ENCODE measurements at regions not wholly inside any gene's neighbourhood (a gene's known extent, or its start where the extent isn't known, plus 50 kb on each side); places are given as distances from the start of the nearest gene placed in this dataset.
"Not testable (repeated sequence)": the region's sequence is repeated elsewhere in the genome, so short reads cannot be mapped to it uniquely, and the experiment has no call there.

DNA sequence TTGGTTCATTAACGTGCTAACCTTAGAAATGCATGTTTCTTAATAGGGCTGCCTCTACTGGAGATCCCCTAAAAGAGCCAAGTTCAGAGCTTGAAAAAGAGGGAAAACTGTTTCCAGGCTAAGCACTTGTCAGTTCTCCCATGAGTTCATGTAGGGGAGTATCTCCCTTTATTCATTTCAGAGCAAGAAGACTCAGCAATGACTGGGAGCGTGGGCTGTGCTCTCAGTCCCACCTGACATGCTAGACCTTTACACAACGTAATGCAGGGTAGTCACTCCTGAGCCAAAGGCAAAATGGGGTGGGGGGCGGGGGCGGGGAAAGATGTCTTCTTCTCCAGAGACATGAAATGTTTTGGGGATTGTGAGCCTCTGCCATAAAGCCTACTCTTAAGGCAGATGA, 420.1 kb upstream of the MCTP2 start:
- DNase-seq, result no peak

DNA sequence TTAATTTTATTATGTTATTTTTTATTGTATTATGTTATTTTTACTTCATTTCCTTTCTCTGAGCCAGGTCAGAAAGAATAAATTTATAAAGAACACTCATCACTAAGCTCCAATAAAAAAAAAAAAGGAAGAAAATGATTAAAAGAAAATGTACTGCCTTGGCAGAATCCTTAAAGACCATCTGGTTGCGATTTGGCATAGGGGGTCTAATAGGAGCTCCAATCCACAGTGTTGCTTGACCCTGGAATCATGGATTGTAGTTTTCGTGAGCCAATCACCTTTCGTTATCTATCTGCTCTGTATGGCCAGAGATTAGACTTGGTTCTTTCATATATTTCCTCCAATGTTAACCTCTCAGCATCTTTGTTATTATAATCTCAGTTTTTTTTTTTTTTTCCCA, 421.8 kb upstream of the MCTP2 start:
- no peak for DNase-seq

DNA sequence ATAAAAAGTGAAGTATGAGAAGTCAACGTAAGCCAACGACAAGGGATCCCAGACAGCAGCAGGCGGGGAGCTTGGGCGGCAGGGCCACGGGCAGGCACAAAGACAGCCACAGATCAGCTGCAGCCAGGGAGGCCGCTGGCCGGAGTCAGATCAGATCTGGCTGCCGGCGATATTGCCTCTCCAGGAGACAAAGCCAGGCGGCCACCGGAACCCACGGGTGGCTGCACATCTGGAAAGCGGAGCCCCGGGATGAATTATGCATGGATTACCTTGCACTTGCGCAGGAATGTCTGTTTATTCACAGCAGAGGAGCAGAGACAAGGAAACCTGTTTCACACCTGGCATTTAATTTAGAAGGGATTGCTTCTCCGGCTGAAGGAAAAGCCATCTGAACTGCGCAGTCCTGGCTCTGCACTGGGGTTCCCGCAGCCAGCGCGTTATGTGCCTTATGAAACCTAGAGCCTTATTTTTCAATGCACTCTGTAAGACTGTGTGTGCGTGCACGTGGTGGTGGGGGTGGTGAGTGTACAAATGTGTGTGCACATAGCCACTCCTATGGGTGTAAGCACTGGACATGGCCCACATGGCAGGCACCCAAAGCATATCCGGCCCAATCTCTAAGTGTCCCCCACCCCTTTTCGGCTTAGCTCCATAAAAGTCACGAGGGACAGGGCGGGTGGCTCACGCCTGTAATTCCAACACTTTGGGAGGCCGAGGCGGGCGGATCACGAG, 427.8 kb upstream of the MCTP2 start:
- DNase-seq, result no peak

- no peak for DNase-seq
Measured at GRCh38 chr15:93801206-93801605, 430.2 kb upstream of the MCTP2 start.

- DNase-seq, result no peak
Measured at GRCh38 chr15:93800805-93801204, 430.6 kb upstream of the MCTP2 start.

GRCh38 chr15:93789441-93789840, 441.9 kb upstream of the MCTP2 start:
- DNase-seq, result no peak

DNA sequence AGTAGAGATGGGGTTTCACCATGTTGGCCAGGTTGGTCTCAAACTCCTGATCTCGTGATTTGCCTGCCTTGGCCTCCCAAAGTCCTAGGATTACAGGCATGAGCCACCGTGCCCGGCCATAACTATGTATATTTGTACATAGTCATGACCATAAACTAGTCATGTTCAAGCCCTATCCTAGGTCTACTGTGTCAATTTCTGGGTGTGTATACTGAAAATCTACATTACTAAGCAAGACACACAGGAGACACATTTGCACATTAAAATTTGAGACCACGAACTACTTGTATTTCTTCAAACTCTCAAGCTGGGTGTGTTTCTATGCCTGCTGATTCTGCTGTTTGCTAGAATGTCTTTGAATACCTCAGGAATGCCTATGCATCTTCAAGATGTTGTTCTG, 451.3 kb upstream of the MCTP2 start:
- no peak for DNase-seq

DNA sequence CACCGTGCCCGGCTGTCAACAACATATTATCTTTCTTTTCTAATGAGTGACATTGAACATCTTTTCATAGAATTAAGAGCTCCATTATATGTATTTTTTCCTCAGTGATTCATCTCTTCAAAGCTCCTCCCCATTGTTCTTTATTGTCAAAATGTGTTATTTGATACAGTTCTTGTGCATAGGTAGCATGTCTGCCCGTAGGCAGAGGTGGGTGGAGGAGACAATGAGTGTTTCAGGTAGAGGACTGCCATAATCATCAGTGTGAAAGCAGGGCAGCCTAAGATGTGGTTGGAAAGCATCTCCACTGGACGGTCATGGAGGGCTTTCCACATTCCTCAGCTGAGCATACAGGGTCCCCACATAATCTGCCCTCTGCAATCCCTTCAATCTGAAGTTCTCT, 452.0 kb upstream of the MCTP2 start:
- DNase-seq, result no peak

DNA sequence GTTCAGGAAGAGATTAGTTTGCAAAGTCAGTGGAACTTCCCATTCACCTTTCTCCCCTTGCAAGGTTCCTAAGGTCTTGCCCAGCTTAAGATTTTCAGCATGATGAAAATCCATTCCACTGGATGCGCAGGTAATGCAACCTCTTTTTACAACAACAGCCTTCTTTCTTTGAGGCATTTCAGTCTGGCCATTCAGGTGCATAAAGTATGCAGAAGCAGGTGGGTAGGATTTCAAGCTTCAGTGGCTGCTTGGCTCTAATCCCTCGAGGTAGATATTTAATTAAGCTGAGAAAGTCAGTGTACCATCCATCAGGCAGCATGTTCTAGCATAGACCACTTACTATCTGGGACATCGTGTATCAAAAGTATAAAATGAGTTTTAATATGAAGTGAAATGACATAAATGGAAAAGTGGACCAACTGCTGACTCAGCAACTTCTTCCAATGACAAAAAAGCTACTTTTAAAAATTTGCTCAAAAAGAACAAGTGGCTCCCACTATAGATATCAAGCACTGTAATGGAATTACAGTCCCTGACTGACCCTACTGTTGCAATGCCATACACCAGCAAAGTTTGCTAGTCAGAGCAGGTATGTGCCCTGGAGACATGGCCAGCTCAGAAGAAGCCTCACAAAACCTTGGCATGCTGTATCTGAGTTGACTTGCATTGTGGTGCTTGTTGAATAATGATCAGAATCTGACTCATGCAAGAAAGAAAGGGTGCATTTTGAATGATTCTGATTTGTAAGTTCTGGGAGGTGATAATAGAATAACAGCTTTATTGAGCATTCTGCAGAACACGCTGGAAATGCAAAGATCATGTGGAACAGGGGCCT, 459.9 kb upstream of the MCTP2 start:
- DNase-seq, result no peak

DNA sequence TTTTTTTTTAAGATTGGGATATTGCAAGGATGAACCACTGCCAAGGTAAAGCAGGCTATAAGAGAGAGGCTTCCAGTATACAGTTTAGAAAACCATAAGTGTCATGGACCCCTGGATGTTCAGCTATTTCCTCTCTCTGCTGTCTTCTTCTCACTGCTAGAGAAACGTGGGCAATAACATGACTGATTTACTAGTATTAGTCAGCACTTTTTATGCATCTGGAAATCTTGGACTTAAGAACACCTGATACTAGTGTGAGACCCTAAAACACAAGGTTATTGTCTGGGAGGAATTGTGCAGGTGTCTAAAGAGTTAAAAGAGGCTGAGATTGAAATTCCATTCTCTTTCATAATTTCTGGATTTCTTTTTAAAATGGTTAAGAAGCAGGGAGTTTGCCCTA, 460.6 kb upstream of the MCTP2 start:
- no peak for DNase-seq

GRCh38 chr15:93762036-93762435, 469.3 kb upstream of the MCTP2 start:
- DNase-seq, result no peak

GRCh38 chr15:93759629-93760028, 471.7 kb upstream of the MCTP2 start:
- no peak for DNase-seq

GRCh38 chr15:93758824-93759223, 472.5 kb upstream of the MCTP2 start:
- no peak for DNase-seq

DNA sequence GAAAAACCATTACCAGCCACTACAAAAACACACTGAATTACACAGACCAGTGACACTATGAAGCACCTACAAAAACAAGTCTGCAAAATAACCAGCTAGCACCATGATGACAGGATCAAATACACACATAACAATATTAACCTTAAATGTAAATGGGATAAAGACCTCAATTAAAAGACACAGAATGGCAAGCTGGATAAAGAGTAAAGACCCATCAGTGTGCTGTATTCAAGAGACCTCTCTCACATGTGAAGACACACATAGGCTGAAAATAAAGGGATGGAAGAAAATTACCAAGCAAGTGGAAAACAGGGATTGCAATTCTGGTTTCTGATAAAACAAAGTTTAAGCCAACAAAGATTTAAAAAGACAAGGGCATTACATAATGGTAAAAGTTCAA, 482.7 kb upstream of the MCTP2 start:
- no peak for DNase-seq

- DNase-seq, result not testable (repeated sequence)
Measured at GRCh38 chr15:93734976-93735375, 496.4 kb upstream of the MCTP2 start.

DNA sequence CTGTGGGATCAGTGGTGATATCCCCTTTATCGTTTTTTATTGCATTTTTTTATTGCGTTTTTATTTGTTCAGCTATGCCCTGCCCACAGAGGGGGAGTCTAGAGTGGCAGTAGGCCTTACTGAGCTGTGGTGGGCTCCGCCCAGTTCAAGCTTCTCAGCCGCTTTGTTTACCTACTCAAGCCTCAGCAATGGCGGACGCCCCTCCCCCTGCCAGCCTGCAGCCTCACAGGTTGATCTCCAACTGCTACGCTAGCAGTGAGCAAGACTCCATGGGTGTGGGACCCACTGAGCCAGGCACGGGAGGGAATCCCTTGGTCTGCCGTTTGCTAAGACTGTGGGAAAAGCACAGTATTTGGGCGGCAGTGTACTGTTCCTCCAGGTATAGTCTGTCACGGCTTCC, 500.6 kb upstream of the MCTP2 start:
- no peak for DNase-seq

GRCh38 chr15:93722165-93722564, 509.2 kb upstream of the MCTP2 start:
- no peak for DNase-seq

GRCh38 chr15:93720607-93721006, 510.8 kb upstream of the MCTP2 start:
- DNase-seq, result no peak

DNA sequence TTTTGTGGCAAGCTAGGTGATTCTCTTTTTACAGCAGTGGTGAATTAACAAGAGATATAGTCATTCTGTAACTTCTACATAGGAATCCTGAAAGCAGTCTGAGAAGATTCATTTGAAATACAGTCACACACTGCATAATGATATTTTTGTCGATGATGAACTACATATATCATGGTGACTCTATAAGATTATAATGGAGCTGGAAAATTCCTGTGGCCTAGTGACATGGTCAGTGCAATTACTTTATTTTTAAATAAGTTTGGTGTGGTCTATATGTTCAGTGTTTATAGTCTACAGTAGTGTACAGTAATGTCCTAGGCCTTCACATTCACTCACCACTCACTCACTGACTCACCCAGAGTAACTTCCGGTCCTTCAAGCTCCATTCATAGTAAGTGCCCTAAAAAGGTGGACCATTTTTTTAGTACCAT, 511.4 kb upstream of the MCTP2 start:
- no peak for DNase-seq

GRCh38 chr15:93716615-93717231, 514.6 kb upstream of the MCTP2 start:
- DNase-seq, result no peak

GRCh38 chr15:93709708-93710107, 521.7 kb upstream of the MCTP2 start:
- no peak for DNase-seq

GRCh38 chr15:93708724-93709445, 522.5 kb upstream of the MCTP2 start:
- DNase-seq, result no peak

DNA sequence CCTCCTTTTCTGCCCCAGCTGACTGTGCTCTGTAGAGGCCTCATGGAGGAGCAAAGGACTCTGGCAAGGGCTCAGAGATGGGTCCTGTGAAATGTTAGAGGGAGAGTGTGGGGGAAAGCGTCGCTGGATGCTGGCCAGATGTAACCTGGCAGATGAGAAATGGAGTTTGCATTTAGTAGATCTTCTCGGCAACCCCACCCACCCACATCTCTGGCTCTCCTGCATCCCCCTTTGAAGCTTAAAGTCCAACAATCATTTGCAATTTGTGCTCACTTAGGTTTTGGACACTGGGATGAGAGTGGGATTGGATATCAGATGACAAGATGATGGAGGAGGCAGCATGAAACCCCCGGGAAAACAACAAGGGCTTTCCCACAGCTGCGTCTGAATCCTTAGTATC, 523.6 kb upstream of the MCTP2 start:
- no peak for DNase-seq

Measured in activated effector memory CD4-positive, alpha-beta T cell treated with Interleukin-2 at 50 U/mL for 16 hours (primary cell).